Gastroesophageal sphincter (tissue), 4 donors: ENCODE measurements at regions not wholly inside any gene's neighbourhood (a gene's known extent, or its start where the extent isn't known, plus 50 kb on each side); places are given as distances from the start of the nearest gene placed in this dataset.

ENCODE experiments used
- ATAC-seq: fragments of 150-250 bp; one replicate; pipeline ENCODE4 v1.9.1; 2016; ENCODE audit warnings: mild to moderate bottlenecking, moderate library complexity
- H3K27ac ChIP-seq, 4 donors: fragments of 200-600 bp; sonication (generic) in 3 of 4; 1 replicate in 3 of 4; 2 replicates in 1 of 4; pipeline ENCODE4 v1.5.1; 2016 to 2019
- H3K27me3 ChIP-seq: fragments of 200-600 bp; sonication (generic); one replicate; pipeline ENCODE4 v1.5.1; 2019
- H3K36me3 ChIP-seq, 2 donors: fragments of 200-600 bp; sonication (generic); one replicate each; pipeline ENCODE4 v1.5.1; 2019; ENCODE audit warnings: control low read depth in 1 of 2
- H3K4me1 ChIP-seq, 3 donors: fragments of 200-600 bp; sonication (generic); 1 replicate in 2 of 3; 2 replicates in 1 of 3; pipeline ENCODE4 v1.5.1; 2016 to 2019; ENCODE audit warnings: control low read depth in 2 of 3
- H3K4me3 ChIP-seq, 2 donors: fragments of 200-600 bp; sonication (generic); one replicate each; pipeline ENCODE4 v1.5.1; 2019; ENCODE audit warnings: mild to moderate bottlenecking in 1 of 2, moderate library complexity in 1 of 2
- H3K9me3 ChIP-seq, 3 donors: fragments of 200-600 bp; sonication (generic); one replicate each; pipeline ENCODE4 v1.5.1; 2017 to 2019; ENCODE audit warnings: control low read depth in 2 of 3
- EP300 ChIP-seq: sonication (generic); formaldehyde crosslinking; IDR thresholded peaks from one replicate; pipeline ENCODE4 v1.6.1; 2017; ENCODE audit warnings: antibody characterized with exemption, mild to moderate bottlenecking
- POLR2A ChIP-seq, 2 donors: fragments of 450-650 bp; IDR thresholded peaks; one replicate each; pipeline ENCODE4 v1.6.1; 2017; ENCODE audit warnings: antibody characterized with exemption in 2 of 2, mild to moderate bottlenecking in 2 of 2, moderate library complexity in 1 of 2
- POLR2AphosphoS5 ChIP-seq: sonication (generic); formaldehyde crosslinking; IDR thresholded peaks from one replicate; pipeline ENCODE4 v1.6.1; 2017; ENCODE audit warnings: antibody characterized with exemption
- WGBS, 2 donors: methylation state at CpG; one replicate each; pipeline ENCODE4 v1.1.5; 2018; ENCODE audit warnings: low coverage in 1 of 2; 5-methylcytosine and 5-hydroxymethylcytosine counted together
- TF ChIP-seq, protein P1 (sequence below), 4 experiments: fragments of 200-600 bp in 2 of 4; fragments of 450-650 bp in 2 of 4; sonication (generic) in 1 of 4; IDR thresholded peaks; one replicate each; pipeline ENCODE4 v1.5.1; 2017 to 2019; ENCODE audit warnings: antibody characterized with exemption in 4 of 4, mild to moderate bottlenecking in 2 of 4, moderate library complexity in 2 of 4

DNA sequence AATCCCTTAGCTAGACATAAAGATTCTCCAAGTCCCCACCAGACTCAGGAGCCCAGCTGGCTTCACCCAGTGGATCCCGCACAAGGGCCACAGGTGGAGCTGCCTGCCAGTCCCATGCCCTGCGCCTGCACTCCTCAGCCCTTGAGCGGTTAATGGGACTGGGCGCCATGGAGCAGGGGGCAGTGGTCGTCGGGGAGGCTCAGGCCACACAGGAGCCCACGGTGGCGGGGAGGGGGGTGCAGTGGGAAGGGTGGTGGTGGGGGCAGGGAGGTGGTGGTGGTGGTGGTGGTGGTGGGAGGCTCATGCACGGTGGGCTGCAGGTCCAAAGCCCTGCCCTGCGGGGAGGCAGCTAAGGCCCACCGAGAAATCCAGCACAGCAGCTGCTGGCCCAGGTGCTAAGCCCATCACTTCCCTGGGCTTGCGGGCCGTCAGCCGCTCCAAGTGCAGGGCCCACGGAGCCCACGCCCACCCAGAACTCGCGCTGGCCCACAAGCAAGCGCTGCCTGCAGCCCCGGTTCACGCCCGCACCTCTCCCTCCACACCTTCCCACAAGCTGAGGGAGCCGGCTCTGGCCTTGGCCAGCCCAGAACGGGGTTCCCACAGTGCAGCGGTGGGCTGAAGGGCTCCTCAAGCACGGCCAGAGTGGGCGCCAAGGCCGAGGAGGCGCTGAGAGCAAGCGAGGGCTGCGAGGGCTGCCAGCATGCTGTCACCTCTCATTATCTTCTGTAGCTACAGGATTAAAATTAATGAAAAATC is 732.5 kb upstream of the POM121L12 start:
- no peak for TF ChIP-seq POLR2A (IDR thresholded peaks at IDR 0.05)
- TF ChIP-seq, protein P1, sequence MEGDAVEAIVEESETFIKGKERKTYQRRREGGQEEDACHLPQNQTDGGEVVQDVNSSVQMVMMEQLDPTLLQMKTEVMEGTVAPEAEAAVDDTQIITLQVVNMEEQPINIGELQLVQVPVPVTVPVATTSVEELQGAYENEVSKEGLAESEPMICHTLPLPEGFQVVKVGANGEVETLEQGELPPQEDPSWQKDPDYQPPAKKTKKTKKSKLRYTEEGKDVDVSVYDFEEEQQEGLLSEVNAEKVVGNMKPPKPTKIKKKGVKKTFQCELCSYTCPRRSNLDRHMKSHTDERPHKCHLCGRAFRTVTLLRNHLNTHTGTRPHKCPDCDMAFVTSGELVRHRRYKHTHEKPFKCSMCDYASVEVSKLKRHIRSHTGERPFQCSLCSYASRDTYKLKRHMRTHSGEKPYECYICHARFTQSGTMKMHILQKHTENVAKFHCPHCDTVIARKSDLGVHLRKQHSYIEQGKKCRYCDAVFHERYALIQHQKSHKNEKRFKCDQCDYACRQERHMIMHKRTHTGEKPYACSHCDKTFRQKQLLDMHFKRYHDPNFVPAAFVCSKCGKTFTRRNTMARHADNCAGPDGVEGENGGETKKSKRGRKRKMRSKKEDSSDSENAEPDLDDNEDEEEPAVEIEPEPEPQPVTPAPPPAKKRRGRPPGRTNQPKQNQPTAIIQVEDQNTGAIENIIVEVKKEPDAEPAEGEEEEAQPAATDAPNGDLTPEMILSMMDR (IDR thresholded peaks at IDR 0.05), result no peak
- no peak for TF ChIP-seq POLR2AphosphoS5
- TF ChIP-seq EP300, result no peak
- WGBS, 2 donors, result no CpG with 5 or more reads among the region's 31 CpGs
- no peak overlapping the region for H3K4me3 ChIP-seq
- no peaks in the 10 kb centered on the region for H3K9me3 ChIP-seq
- no peak overlapping the region for H3K27ac ChIP-seq
- H3K27me3 ChIP-seq, result no peaks in the 10 kb centered on the region
- no peaks in the 10 kb centered on the region for H3K36me3 ChIP-seq
- no peak for ATAC-seq
- H3K4me1 ChIP-seq, result no peaks in the 10 kb centered on the region

DNA sequence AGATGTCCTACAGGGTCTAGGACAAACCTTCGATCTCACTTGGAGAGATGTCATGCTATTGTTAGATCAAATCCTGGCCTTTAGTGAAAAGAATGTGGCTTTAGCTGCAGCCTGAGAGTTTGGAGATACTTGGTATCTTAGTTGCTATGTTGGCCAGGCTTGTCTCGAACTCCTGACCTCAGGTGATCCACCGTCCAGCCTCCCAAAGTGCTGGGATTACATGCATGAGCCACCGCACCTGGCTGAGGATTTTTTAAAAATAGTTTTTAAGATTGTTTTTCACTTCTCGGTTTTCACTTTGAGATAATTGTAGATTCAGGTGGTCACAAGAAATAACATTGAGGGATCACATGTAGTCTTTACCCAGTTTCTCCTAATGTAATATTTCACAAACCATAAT is 738.3 kb upstream of the POM121L12 start:
- no peaks in the 10 kb centered on the region for H3K4me1 ChIP-seq
- no peaks in the 10 kb centered on the region for H3K27me3 ChIP-seq
- no peak overlapping the region for H3K4me3 ChIP-seq
- ATAC-seq, result no peak
- H3K36me3 ChIP-seq, result no peaks in the 10 kb centered on the region
- TF ChIP-seq POLR2AphosphoS5, result no peak
- TF ChIP-seq POLR2A (IDR thresholded peaks at IDR 0.05), result no peak
- TF ChIP-seq, protein P1 (IDR thresholded peaks at IDR 0.05), result no peak
- no peak for TF ChIP-seq EP300
- peaks cover 0 to 11% (median 0%) of the 10 kb centered on the region in 3 donors for H3K9me3 ChIP-seq
- 84 to 95% methylated on average over 2 to 5 of the region's 5 CpGs for WGBS, 2 donors
- H3K27ac ChIP-seq, result no peak overlapping the region

DNA sequence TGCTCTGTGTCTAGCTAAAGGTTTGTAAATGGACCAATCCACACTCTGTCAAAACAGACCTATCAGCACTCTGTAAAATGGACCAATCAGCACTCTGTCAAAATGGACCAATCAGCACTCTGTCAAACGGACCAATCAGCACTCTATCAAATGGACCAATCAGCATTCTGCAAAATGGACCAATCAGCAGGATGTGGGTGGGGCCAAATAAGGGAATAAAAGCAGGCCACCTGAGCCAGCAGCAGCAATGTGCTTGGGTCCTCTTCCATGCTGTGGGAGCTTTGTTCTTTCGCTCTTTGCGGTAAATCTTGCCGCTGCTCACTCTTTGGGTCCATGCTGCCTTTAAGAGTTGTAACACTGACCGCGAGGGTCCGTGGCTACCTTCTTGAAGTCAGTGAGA is 740.5 kb upstream of the POM121L12 start:
- WGBS, 2 donors, result 83 to 90% methylated on average over 4 to 7 of the region's 7 CpGs
- no peaks in the 10 kb centered on the region for H3K36me3 ChIP-seq
- no peak for ATAC-seq

DNA sequence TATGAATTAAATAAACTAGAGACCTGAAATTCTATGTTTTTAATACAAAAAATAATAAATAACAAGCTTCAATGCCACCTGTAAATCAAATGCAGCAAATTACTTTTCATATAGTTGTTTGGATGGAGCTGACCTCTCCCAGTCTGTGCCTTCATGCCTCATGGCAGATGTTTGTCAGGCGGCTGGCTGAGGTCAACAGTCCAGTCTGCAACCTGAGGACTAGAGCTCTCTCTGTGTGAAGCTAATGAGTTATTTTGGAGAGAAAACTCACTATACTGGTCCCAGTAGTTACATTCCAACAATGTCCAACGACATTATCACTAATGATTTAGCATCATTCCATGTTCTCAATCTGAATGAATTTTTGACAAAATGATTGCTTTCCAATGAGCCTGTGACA is 746.2 kb upstream of the POM121L12 start:
- Histone ChIP-seq H3K4me3 (no peak overlapping the region), H3K27ac (no peak overlapping the region), H3K4me1 (no peaks in the 10 kb centered on the region), H3K36me3 (no peaks in the 10 kb centered on the region), H3K27me3 (no peaks in the 10 kb centered on the region), H3K9me3 (no peaks in the 10 kb centered on the region)
- TF ChIP-seq EP300 (no peak), POLR2AphosphoS5 (no peak), POLR2A (IDR thresholded peaks at IDR 0.05) (no peak)
- TF ChIP-seq, protein P1 (IDR thresholded peaks at IDR 0.05), result no peak
- ATAC-seq, result no peak
- 61 to 67% methylated on average over 2 of the region's 2 CpGs for WGBS, 2 donors

More for the DNA sequence above, 740.5 kb upstream of the POM121L12 start:
- H3K9me3 ChIP-seq, result peaks cover 0 to 11% (median 0%) of the 10 kb centered on the region in 3 donors
- no peak for TF ChIP-seq EP300
- no peak for TF ChIP-seq POLR2AphosphoS5
- TF ChIP-seq, protein P1 (IDR thresholded peaks at IDR 0.05), result no peak
- TF ChIP-seq POLR2A (IDR thresholded peaks at IDR 0.05), result no peak
- no peaks in the 10 kb centered on the region for H3K27me3 ChIP-seq
- H3K4me1 ChIP-seq, result no peaks in the 10 kb centered on the region
- H3K27ac ChIP-seq, result no peak overlapping the region
- H3K4me3 ChIP-seq, result no peak overlapping the region

DNA sequence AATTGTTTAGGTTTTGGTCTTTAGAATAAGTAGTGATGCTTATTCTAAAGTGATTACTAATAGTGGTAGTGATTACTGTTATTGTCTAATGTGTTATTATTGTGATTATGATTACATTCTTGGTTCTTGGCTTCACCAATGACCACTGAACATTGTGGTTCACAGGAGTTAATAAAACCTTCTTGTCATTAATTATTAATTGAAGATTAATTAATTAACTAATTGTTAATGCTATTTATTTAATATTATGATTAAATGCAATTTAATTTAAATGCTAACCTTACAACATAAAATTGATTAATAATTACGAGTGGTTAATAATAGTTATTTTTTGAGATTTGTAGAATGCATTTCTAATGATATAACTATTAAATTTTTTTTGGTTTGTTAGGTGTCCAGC is 747.7 kb upstream of the POM121L12 start:
- Histone ChIP-seq H3K4me1 (no peaks in the 10 kb centered on the region), H3K27ac (no peak overlapping the region), H3K36me3 (no peaks in the 10 kb centered on the region), H3K27me3 (no peaks in the 10 kb centered on the region), H3K4me3 (no peak overlapping the region), H3K9me3 (no peaks in the 10 kb centered on the region)
- ATAC-seq, result no peak
- 84 to 86% methylated on average over 1 of the region's 1 CpG for WGBS, 2 donors
- TF ChIP-seq EP300 (no peak), POLR2A (IDR thresholded peaks at IDR 0.05) (no peak), POLR2AphosphoS5 (no peak)
- TF ChIP-seq, protein P1 (IDR thresholded peaks at IDR 0.05), result no peak
